ENCODE measurements at regions not wholly inside any gene's neighbourhood (a gene's known extent, or its start where the extent isn't known, plus 50 kb on each side); places are given as distances from the start of the nearest gene placed in this dataset.

GRCh38 chr1:55559161-55559611, 344.0 kb upstream of the USP24 start:
- H3K4me3 ChIP-seq (ENCODE audit: low read depth, low read length) = no peak overlapping the region
- CTCF ChIA-PET = no interaction called here
- no peak for DNase-seq (ENCODE audit: low read depth, low spot score)
- POLR2A ChIA-PET = no interaction called here
- TF ChIP-seq CTCF (IDR thresholded peaks at IDR 0.05; ENCODE audit: insufficient read depth, low read length, missing control alignments) = no peak

- no peak for DNase-seq (ENCODE audit: low read depth, low spot score)
- ChIA-PET POLR2A (no interaction called here), CTCF (no interaction called here)
- TF ChIP-seq CTCF (IDR thresholded peaks at IDR 0.05; ENCODE audit: insufficient read depth, low read length, missing control alignments) = no peak
- H3K4me3 ChIP-seq (ENCODE audit: low read depth, low read length) = no peak overlapping the region
These were observed 343.4 kb upstream of the USP24 start for GRCh38 chr1:55558515-55558914.

GRCh38 chr1:55555956-55556725, 341.0 kb upstream of the USP24 start:
- no peak for DNase-seq (ENCODE audit: low read depth, low spot score)
- ChIA-PET CTCF (interaction anchor here (0.6 to 1.4 kb wide), 2 partner anchors 10 to 13 kb away, joined by 3 read pairs; no protein-coding TSS in a partner anchor), POLR2A (no interaction called here)
- TF ChIP-seq CTCF (IDR thresholded peaks at IDR 0.05; ENCODE audit: insufficient read depth, low read length, missing control alignments) = no peak
- H3K4me3 ChIP-seq (ENCODE audit: low read depth, low read length) = no peak overlapping the region

- no peak for DNase-seq (ENCODE audit: low read depth, low spot score)
- no peak for TF ChIP-seq CTCF (IDR thresholded peaks at IDR 0.05; ENCODE audit: insufficient read depth, low read length, missing control alignments)
- ChIA-PET POLR2A (no interaction called here), CTCF (interaction anchor here (1.4 kb wide), 1 partner anchor 9 kb away, joined by 3 read pairs; no protein-coding TSS in a partner anchor)
- H3K4me3 ChIP-seq (ENCODE audit: low read depth, low read length) = no peak overlapping the region
These were observed 339.4 kb upstream of the USP24 start for GRCh38 chr1:55554611-55555010.

- no peak overlapping the region for H3K4me3 ChIP-seq (ENCODE audit: low read depth, low read length)
- CTCF ChIA-PET = interaction anchor here (1.0 kb wide), 1 partner anchor 10 kb away, joined by 3 read pairs; no protein-coding TSS in a partner anchor
- no peak for DNase-seq (ENCODE audit: low read depth, low spot score)
- no peak for TF ChIP-seq CTCF (IDR thresholded peaks at IDR 0.05; ENCODE audit: insufficient read depth, low read length, missing control alignments)
- POLR2A ChIA-PET = no interaction called here
These were observed 337.5 kb upstream of the USP24 start for GRCh38 chr1:55552636-55553035.

- ChIA-PET CTCF (no interaction called here), POLR2A (no interaction called here)
- no peak for DNase-seq (ENCODE audit: low read depth, low spot score)
- H3K4me3 ChIP-seq (ENCODE audit: low read depth, low read length) = no peak overlapping the region
- no peak for TF ChIP-seq CTCF (IDR thresholded peaks at IDR 0.05; ENCODE audit: insufficient read depth, low read length, missing control alignments)
These were observed 332.2 kb upstream of the USP24 start for GRCh38 chr1:55547405-55547804.

All from AG04449 (cell line).